Thoracic aorta (tissue), 2 donors: ENCODE measurements at regions not wholly inside any gene's neighbourhood (a gene's known extent, or its start where the extent isn't known, plus 50 kb on each side); places are given as distances from the start of the nearest gene placed in this dataset.
A peak's percentile ranks its signal among the peaks of the same experiment; 100 is the strongest.

Source experiments
- ATAC-seq: fragments of 150-250 bp; one replicate; pipeline ENCODE4 v1.8.0; 2017; ENCODE audit warnings: low read depth; ENCODE audit not compliant: insufficient number of reproducible peaks, low FRiP score
- DNase-seq: peaks from one replicate; pipeline ENCODE4 v3.0.0-alpha.2; 2020; ENCODE audit warnings: low spot score
- H3K27ac ChIP-seq, 2 donors: fragments of 200-600 bp; sonication (generic); 1 replicate in 1 of 2; 2 replicates in 1 of 2; pipeline ENCODE4 v1.5.1; 2016; ENCODE audit warnings: mild to moderate bottlenecking in 2 of 2, moderate library complexity in 2 of 2
- H3K27me3 ChIP-seq: fragments of 200-600 bp; sonication (generic); replicated peaks from 2 replicates; pipeline ENCODE4 v1.6.0; 2016; ENCODE audit warnings: mild to moderate bottlenecking; ENCODE audit not compliant: insufficient read depth
- H3K36me3 ChIP-seq: fragments of 200-600 bp; sonication (generic); one replicate; pipeline ENCODE4 v1.5.1; 2016
- H3K4me1 ChIP-seq, 2 donors: fragments of 200-600 bp; sonication (generic); 1 replicate in 1 of 2; 2 replicates in 1 of 2; pipeline versions ENCODE4 v1.5.1 to v1.6.0; 2016; ENCODE audit warnings: low read depth in 2 of 2, mild to moderate bottlenecking in 1 of 2; ENCODE audit not compliant: control insufficient read depth in 1 of 2
- H3K4me3 ChIP-seq: fragments of 200-600 bp; sonication (generic); 2 replicates; pipeline ENCODE4 v1.5.1; 2016; ENCODE audit warnings: mild to moderate bottlenecking
- H3K9me3 ChIP-seq: fragments of 200-600 bp; sonication (generic); 2 replicates; pipeline ENCODE4 v1.5.1; 2016
- TF ChIP-seq, protein P1 (sequence below): fragments of 200-600 bp; sonication (generic); IDR thresholded peaks from one replicate; pipeline ENCODE4 v1.5.1; 2019; ENCODE audit warnings: antibody characterized with exemption

DNA sequence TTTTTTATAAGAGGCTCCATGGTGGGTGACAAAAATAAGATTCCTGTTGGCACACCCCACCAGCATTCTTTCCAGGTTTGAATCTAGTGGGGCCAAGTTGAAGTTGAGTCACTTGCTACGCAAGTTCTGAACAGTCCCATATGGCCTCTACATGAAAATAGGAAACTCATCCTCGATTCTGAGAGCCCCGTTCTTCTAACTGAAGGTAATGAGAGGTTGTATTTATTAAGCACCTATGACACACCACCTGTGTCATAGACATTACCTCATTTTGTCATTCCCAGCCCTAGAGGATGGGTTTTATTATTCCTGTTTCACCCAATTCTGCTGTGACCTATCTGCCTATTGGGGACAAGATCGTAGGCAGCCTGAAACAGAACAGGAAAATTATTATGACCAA, 131.7 kb downstream of the ACTL7B start:
- H3K4me3 ChIP-seq: no peak overlapping the region
- ATAC-seq: no peak
- no peak for DNase-seq

DNA sequence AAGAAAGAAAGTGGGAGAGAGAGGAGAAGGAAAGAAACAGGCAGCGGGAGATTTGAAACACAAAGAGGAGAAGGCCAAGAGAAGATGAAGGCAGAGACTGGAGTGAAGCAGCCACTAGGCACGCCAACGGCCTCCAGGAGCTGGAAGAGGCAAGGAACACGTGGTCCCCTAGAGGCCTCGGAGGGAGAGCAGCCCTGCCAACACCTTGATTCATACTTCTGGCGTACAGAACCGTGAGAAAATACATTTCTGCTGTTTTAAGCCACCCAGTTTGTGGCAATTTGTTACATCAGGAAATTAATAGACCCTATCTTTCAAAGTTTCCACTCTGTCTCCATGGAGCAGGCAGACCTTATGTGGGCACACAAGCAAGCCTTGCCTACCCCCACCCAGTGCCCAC, 133.4 kb downstream of the ACTL7B start:
- DNase-seq (peak; percentile 25), ATAC-seq (peak; percentile 86)
- Histone ChIP-seq H3K36me3 (no peaks in the 10 kb centered on the region), H3K9me3 (no peaks in the 10 kb centered on the region), H3K27ac (peak overlapping the region; percentile 54 to 62), H3K27me3 (no peaks in the 10 kb centered on the region), H3K4me3 (no peak overlapping the region), H3K4me1 (peaks cover 4 to 64% of the 10 kb centered on the region in 2 donors)
- TF ChIP-seq, protein P1, sequence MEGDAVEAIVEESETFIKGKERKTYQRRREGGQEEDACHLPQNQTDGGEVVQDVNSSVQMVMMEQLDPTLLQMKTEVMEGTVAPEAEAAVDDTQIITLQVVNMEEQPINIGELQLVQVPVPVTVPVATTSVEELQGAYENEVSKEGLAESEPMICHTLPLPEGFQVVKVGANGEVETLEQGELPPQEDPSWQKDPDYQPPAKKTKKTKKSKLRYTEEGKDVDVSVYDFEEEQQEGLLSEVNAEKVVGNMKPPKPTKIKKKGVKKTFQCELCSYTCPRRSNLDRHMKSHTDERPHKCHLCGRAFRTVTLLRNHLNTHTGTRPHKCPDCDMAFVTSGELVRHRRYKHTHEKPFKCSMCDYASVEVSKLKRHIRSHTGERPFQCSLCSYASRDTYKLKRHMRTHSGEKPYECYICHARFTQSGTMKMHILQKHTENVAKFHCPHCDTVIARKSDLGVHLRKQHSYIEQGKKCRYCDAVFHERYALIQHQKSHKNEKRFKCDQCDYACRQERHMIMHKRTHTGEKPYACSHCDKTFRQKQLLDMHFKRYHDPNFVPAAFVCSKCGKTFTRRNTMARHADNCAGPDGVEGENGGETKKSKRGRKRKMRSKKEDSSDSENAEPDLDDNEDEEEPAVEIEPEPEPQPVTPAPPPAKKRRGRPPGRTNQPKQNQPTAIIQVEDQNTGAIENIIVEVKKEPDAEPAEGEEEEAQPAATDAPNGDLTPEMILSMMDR: no peak

More for the DNA sequence above, 131.7 kb downstream of the ACTL7B start:
- TF ChIP-seq, protein P1: no peak
- Histone ChIP-seq H3K27me3 (no peaks in the 10 kb centered on the region), H3K27ac (no peak overlapping the region), H3K9me3 (no peaks in the 10 kb centered on the region), H3K36me3 (no peaks in the 10 kb centered on the region), H3K4me1 (peaks cover 11 to 76% of the 10 kb centered on the region in 2 donors)

DNA sequence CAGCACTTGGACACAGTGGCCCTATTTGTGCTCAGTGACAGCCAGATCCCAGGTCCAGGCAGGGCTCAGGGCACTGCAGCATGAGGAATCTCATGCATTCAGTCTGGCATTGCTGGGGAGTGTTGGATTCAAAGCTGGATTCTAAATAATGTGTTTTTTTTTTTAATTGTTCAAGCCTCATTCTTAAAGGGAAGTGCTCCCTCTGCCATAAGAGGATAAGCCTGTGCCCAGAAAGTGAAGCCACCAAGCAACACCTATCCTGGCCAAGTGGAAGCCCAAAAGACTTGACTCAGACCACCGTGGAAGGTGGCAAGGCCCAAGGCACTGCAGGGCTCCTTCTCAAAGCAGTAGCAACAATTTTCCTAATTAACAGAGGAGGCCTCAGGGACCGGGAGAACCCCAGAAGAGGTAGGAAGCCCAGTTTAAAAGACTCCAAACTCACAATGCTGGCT, 135.6 kb downstream of the ACTL7B start:
- TF ChIP-seq, protein P1: no peak
- Histone ChIP-seq H3K27me3 (no peaks in the 10 kb centered on the region), H3K4me1 (peaks cover 0 to 56% of the 10 kb centered on the region in 2 donors), H3K4me3 (no peak overlapping the region), H3K36me3 (no peaks in the 10 kb centered on the region), H3K27ac (no peak overlapping the region), H3K9me3 (no peaks in the 10 kb centered on the region)
- DNase-seq: no peak
- no peak for ATAC-seq

- TF ChIP-seq, protein P1: no peak
Observed at GRCh38 chr9:108710424-108710823, 145.4 kb downstream of the ACTL7B start.

DNA sequence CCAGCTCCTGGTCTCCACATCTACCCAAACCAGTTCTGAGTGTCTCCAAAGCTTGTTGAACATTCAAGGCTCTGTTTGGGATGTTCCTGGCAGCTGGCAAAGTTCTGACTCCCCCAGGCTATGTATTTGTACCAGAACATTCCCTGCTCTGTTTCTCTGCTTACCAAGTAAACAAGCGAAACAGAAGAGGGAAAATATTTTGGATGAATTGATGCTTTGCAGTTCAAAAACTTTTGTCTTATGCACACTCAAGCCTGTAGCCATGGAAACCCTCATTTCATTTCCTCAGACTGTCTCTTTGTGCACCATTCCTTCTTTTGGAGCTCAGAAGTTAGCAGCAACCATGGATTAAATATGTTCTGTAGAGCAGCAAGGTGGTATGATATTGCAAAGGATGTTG, 145.8 kb downstream of the ACTL7B start:
- no peak for ATAC-seq
- H3K9me3 ChIP-seq: no peaks in the 10 kb centered on the region
- H3K4me3 ChIP-seq: no peak overlapping the region
- H3K4me1 ChIP-seq: peaks cover 3 to 24% of the 10 kb centered on the region in 2 donors
- no peaks in the 10 kb centered on the region for H3K27me3 ChIP-seq
- H3K27ac ChIP-seq: peak overlapping the region in 1 of 2 donors; percentile 76
- TF ChIP-seq, protein P1: no peak
- DNase-seq: no peak
- H3K36me3 ChIP-seq: no peaks in the 10 kb centered on the region

More at GRCh38 chr9:108710424-108710823, 145.4 kb downstream of the ACTL7B start:
- ATAC-seq (no peak), DNase-seq (no peak)
- Histone ChIP-seq H3K27ac (no peak overlapping the region), H3K27me3 (no peaks in the 10 kb centered on the region), H3K36me3 (no peaks in the 10 kb centered on the region), H3K4me3 (no peak overlapping the region), H3K9me3 (no peaks in the 10 kb centered on the region), H3K4me1 (peaks cover 3 to 24% of the 10 kb centered on the region in 2 donors)
